ENCODE measurements at regions not wholly inside any gene's neighbourhood (a gene's known extent, or its start where the extent isn't known, plus 50 kb on each side); places are given as distances from the start of the nearest gene placed in this dataset.

GRCh38 chr13:19062801-19063200, 118.8 kb downstream of the TUBA3C start (continued):
- TF ChIP-seq ZSCAN18 (tag by site-specific recombination; IDR thresholded peaks at IDR 0.05) (no peak), ZNF335 (tag by site-specific recombination; conservative IDR thresholded peaks at IDR 0.05) (no peak), ZSCAN16 (tag by site-specific recombination; IDR thresholded peaks at IDR 0.05) (no peak), ZNF654 (tag by site-specific recombination; IDR thresholded peaks at IDR 0.05; ENCODE audit: low read depth) (no peak), ZBTB20 (tag by site-specific recombination; IDR thresholded peaks at IDR 0.05) (no peak), ZNF146 (tag by site-specific recombination; IDR thresholded peaks at IDR 0.05) (no peak)

DNA sequence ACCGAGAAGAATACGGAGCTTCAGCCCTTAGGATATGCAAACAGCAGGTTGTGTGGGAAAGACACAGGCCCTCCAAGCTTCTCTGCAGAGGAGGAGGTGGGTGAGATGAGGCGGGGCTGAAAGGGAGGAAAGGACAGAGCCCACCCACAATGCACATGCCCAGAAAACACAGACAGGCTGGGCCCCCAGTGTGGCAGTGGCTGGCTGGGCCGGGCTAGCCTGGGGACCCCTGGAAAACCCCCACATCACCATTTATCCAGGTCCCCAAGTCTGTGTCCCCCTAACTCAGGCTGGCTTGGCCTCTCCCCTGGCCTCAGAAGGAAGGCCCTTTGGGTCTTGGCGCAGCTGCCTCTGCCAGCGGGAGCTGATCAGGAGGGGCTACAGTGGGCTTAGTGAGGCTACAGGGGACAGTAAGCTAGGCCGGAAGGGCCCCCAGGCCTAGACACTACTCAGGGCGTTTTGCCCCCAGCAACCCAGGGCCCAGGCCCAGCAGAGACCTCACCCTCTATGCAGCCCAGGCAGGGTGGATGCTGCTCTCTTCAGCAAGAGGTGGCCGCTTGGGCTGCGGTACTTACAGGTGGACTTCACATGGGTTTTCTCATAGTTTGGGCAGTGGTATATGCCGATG, 119.5 kb downstream of the TUBA3C start:
- Histone ChIP-seq H3K4me1 (ENCODE audit: control insufficient read depth, insufficient read depth, low read length) (no peaks in the 10 kb centered on the region), H3K4me3 (ENCODE audit: low read depth, low read length) (no peak overlapping the region), H3K27ac (ENCODE audit: extremely low read depth, low read depth, low read length) (no peak overlapping the region), H3K36me3 (ENCODE audit: control insufficient read depth in 2 of 2, insufficient read depth in 1 of 2, low read length in 2 of 2) (no peaks in the 10 kb centered on the region), H3K9me3 (ENCODE audit: control insufficient read depth, insufficient read depth, low read depth, low read length) (no peaks in the 10 kb centered on the region)
- TF ChIP-seq SCRT1 (tag by site-specific recombination; IDR thresholded peaks at IDR 0.05; ENCODE audit: borderline replicate concordance) (no peak), ZNF23 (tag by site-specific recombination; IDR thresholded peaks at IDR 0.05; ENCODE audit: borderline replicate concordance) (no peak), ELK4 (IDR thresholded peaks at IDR 0.05; ENCODE audit: borderline replicate concordance, low read depth, low read length) (no peak), ZNF747 (tag by site-specific recombination; IDR thresholded peaks at IDR 0.05) (no peak), KLF7 (tag by site-specific recombination; IDR thresholded peaks at IDR 0.05; ENCODE audit: borderline replicate concordance) (no peak)
- TF ChIP-seq, protein P1, sequence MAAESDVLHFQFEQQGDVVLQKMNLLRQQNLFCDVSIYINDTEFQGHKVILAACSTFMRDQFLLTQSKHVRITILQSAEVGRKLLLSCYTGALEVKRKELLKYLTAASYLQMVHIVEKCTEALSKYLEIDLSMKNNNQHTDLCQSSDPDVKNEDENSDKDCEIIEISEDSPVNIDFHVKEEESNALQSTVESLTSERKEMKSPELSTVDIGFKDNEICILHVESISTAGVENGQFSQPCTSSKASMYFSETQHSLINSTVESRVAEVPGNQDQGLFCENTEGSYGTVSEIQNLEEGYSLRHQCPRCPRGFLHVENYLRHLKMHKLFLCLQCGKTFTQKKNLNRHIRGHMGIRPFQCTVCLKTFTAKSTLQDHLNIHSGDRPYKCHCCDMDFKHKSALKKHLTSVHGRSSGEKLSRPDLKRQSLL (tag by site-specific recombination; IDR thresholded peaks at IDR 0.05), result no peak
- TF ChIP-seq, protein P2, sequence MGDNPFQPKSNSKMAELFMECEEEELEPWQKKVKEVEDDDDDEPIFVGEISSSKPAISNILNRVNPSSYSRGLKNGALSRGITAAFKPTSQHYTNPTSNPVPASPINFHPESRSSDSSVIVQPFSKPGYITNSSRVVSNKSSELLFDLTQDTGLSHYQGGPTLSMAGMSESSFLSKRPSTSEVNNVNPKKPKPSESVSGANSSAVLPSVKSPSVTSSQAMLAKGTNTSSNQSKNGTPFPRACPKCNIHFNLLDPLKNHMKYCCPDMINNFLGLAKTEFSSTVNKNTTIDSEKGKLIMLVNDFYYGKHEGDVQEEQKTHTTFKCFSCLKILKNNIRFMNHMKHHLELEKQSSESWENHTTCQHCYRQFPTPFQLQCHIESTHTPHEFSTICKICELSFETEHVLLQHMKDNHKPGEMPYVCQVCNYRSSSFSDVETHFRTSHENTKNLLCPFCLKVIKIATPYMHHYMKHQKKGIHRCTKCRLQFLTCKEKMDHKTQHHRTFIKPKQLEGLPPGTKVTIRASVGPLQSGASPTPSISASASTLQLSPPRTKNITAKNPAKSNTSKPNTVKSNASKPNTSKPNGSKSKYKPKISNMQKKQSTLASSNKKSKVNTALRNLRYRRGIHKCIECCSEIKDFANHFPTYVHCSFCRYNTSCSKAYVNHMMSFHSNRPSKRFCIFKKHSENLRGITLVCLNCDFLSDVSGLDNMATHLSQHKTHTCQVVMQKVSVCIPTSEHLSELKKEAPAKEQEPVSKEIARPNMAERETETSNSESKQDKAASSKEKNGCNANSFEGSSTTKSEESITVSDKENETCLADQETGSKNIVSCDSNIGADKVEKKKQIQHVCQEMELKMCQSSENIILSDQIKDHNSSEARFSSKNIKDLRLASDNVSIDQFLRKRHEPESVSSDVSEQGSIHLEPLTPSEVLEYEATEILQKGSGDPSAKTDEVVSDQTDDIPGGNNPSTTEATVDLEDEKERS (tag by site-specific recombination; IDR thresholded peaks at IDR 0.05), result no peak
- POLR2A ChIA-PET, result no interaction called here
- CTCF ChIA-PET, result no interaction called here

DNA sequence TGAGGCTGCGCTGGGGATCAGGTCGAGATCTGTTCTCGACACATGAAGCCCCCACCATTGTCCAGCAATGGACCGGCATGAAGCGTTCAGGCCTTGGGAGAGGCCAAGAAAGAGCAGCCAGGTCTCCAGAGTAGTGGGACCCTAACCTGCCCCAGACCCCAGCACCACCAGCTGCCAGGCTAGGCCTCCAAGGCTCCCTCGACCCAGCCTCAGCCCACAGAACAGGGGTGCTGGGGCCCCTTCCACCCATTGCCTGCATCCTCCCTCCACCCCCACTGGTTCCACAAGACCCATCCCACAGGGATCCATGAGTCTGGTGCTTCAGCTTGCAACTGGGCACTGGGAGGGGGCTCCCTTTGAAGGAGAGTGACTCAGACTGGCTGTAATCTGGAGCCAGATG, 120.3 kb downstream of the TUBA3C start:
- H3K9me3 ChIP-seq (ENCODE audit: control insufficient read depth, insufficient read depth, low read depth, low read length), result no peaks in the 10 kb centered on the region
- ChIA-PET POLR2A (no interaction called here), CTCF (no interaction called here)
- H3K4me3 ChIP-seq (ENCODE audit: low read depth, low read length), result no peak overlapping the region
- H3K27ac ChIP-seq (ENCODE audit: extremely low read depth, low read depth, low read length), result no peak overlapping the region
- TF ChIP-seq ZBTB21 (tag by site-specific recombination; IDR thresholded peaks at IDR 0.05) (no peak), ZNF530 (tag by site-specific recombination; IDR thresholded peaks at IDR 0.05; ENCODE audit: low read depth) (no peak)
- H3K36me3 ChIP-seq (ENCODE audit: control insufficient read depth in 2 of 2, insufficient read depth in 1 of 2, low read length in 2 of 2), result no peaks in the 10 kb centered on the region
- no peaks in the 10 kb centered on the region for H3K4me1 ChIP-seq (ENCODE audit: control insufficient read depth, insufficient read depth, low read length)

All from HEK293 (cell line).